GM21717 (cell line): ENCODE measurements at regions not wholly inside any gene's neighbourhood (a gene's known extent, or its start where the extent isn't known, plus 50 kb on each side); places are given as distances from the start of the nearest gene placed in this dataset.
"Not testable (repeated sequence)": the region's sequence is repeated elsewhere in the genome, so short reads cannot be mapped to it uniquely, and the experiment has no call there.

Experiments
- ATAC-seq: cut with Tn5 transposase; IDR thresholded peaks from one replicate; pipeline ENCODE4 v1.9.1; 2021; ENCODE audit warnings: mild to moderate bottlenecking, moderate library complexity; ENCODE audit not compliant: unreplicated experiment

- no peak for ATAC-seq
Observed at GRCh38 chr5:85647349-85648127, 970.2 kb upstream of the COX7C start.

- ATAC-seq: no peak
Observed at GRCh38 chr5:85648495-85648894, 969.2 kb upstream of the COX7C start.

- ATAC-seq: no peak
Observed at GRCh38 chr5:85651731-85652130, 966.0 kb upstream of the COX7C start.

- ATAC-seq: not testable (repeated sequence)
Observed at GRCh38 chr5:85654144-85654543, 963.6 kb upstream of the COX7C start.

- ATAC-seq: no peak
Observed at GRCh38 chr5:85656050-85656449, 961.7 kb upstream of the COX7C start.

- not testable (repeated sequence) for ATAC-seq
Observed at GRCh38 chr5:85657328-85657727, 960.4 kb upstream of the COX7C start.

- not testable (repeated sequence) for ATAC-seq
Observed at GRCh38 chr5:85662969-85663707, 954.6 kb upstream of the COX7C start.

- no peak for ATAC-seq
Observed at GRCh38 chr5:85663708-85664031, 954.1 kb upstream of the COX7C start.

- ATAC-seq: no peak
Observed at GRCh38 chr5:85670417-85670816, 947.3 kb upstream of the COX7C start.

GRCh38 chr5:85671223-85671970, 946.3 kb upstream of the COX7C start:
- ATAC-seq: no peak

- no peak for ATAC-seq
Observed at GRCh38 chr5:85681871-85682270, 935.9 kb upstream of the COX7C start.

GRCh38 chr5:85684351-85684750, 933.4 kb upstream of the COX7C start:
- ATAC-seq: no peak

GRCh38 chr5:85703296-85703695, 914.4 kb upstream of the COX7C start:
- no peak for ATAC-seq

GRCh38 chr5:85709728-85710127, 908.0 kb upstream of the COX7C start:
- ATAC-seq: no peak

- no peak for ATAC-seq
Observed at GRCh38 chr5:85716344-85717202, 901.2 kb upstream of the COX7C start.

- ATAC-seq: no peak
Observed at GRCh38 chr5:85717203-85717563, 900.6 kb upstream of the COX7C start.

GRCh38 chr5:85732185-85732584, 885.6 kb upstream of the COX7C start:
- ATAC-seq: no peak

- ATAC-seq: no peak
Observed at GRCh38 chr5:85741972-85742371, 875.8 kb upstream of the COX7C start.

GRCh38 chr5:85760519-85760918, 857.2 kb upstream of the COX7C start:
- ATAC-seq: no peak

GRCh38 chr5:85769347-85769746, 848.4 kb upstream of the COX7C start:
- no peak for ATAC-seq

GRCh38 chr5:85784746-85785145, 833.0 kb upstream of the COX7C start:
- ATAC-seq: no peak
